GM12878 (cell line): ENCODE measurements at regions not wholly inside any gene's neighbourhood (a gene's known extent, or its start where the extent isn't known, plus 50 kb on each side); places are given as distances from the start of the nearest gene placed in this dataset.

Experiments used
- CEBPZ ChIP-seq: fragments of 150-350 bp; IDR thresholded peaks from 2 replicates; pipeline ENCODE4 v1.6.1; 2016; ENCODE audit warnings: low read depth, low read length
- EED ChIP-seq: sonication (generic); IDR thresholded peaks from 2 replicates; pipeline ENCODE4 v1.6.1; 2016; ENCODE audit warnings: antibody characterized with exemption, low read depth
- LARP7 ChIP-seq: fragments of 450-650 bp; IDR thresholded peaks from 2 replicates; pipeline ENCODE4 v1.6.1; 2017; ENCODE audit warnings: mild to moderate bottlenecking
- POU2F2 ChIP-seq: IDR thresholded peaks from 3 replicates; pipeline ENCODE4 v1.6.1; 2011; ENCODE audit warnings: low read depth, mild to moderate bottlenecking, low read length, borderline replicate concordance
- TBL1XR1 ChIP-seq: IDR thresholded peaks from 2 replicates; pipeline ENCODE4 v1.6.1; 2012; ENCODE audit warnings: low read depth, low read length, improper control_type of control experiment
- ZNF217 ChIP-seq: fragments of 450-650 bp; IDR thresholded peaks from 2 replicates; pipeline ENCODE4 v1.6.1; 2017; ENCODE audit warnings: antibody characterized with exemption, mild to moderate bottlenecking
- ZZZ3 ChIP-seq: IDR thresholded peaks from 2 replicates; pipeline ENCODE4 v1.6.1; 2011; ENCODE audit warnings: low read depth; ENCODE audit not compliant: control insufficient read depth, insufficient read length
- TF ChIP-seq, protein P1 (sequence below): fragments of 450-650 bp; formaldehyde crosslinking; IDR thresholded peaks from 2 replicates; pipeline ENCODE4 v1.4.0; 2022; ENCODE audit warnings: mild to moderate bottlenecking, moderate library complexity

GRCh38 chr1:185562461-185563359 is 171.5 kb upstream of the HMCN1 start (continued):
- TF ChIP-seq LARP7, result no peak
- TF ChIP-seq, protein P1, sequence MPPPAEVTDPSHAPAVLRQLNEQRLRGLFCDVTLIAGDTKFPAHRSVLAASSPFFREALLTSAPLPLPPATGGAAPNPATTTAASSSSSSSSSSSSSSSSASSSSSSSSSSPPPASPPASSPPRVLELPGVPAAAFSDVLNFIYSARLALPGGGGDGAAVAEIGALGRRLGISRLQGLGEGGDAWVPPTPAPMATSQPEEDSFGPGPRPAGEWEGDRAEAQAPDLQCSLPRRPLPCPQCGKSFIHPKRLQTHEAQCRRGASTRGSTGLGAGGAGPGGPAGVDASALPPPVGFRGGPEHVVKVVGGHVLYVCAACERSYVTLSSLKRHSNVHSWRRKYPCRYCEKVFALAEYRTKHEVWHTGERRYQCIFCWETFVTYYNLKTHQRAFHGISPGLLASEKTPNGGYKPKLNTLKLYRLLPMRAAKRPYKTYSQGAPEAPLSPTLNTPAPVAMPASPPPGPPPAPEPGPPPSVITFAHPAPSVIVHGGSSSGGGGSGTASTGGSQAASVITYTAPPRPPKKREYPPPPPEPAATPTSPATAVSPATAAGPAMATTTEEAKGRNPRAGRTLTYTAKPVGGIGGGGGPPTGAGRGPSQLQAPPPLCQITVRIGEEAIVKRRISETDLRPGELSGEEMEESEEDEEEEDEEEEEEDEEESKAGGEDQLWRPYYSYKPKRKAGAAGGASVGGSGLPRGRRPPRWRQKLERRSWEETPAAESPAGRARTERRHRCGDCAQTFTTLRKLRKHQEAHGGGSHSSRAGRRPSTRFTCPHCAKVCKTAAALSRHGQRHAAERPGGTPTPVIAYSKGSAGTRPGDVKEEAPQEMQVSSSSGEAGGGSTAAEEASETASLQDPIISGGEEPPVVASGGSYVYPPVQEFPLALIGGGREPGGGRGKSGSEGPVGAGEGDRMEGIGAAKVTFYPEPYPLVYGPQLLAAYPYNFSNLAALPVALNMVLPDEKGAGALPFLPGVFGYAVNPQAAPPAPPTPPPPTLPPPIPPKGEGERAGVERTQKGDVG (CRISPR knock-in tag), result no peak
- TF ChIP-seq POU2F2, result no peak
- no peak for TF ChIP-seq EED
- no peak for TF ChIP-seq TBL1XR1
- no peak for TF ChIP-seq CEBPZ
- TF ChIP-seq ZNF217, result no peak
- TF ChIP-seq ZZZ3, result no peak
- TF ChIP-seq, all 136 proteins: peak for 0
